Endothelial cell of umbilical vein (primary cell): ENCODE measurements at regions not wholly inside any gene's neighbourhood (a gene's known extent, or its start where the extent isn't known, plus 50 kb on each side); places are given as distances from the start of the nearest gene placed in this dataset.
A peak's percentile ranks its signal among the peaks of the same experiment; 100 is the strongest.

Experiments used
- BruUV-seq: library from RNA; stranded (reverse); fragments of 400-500 nt; replicated peaks from 2 replicates; lab custom pipeline; 2021; lab: Mats Ljungman, UMichigan
- CTCF ChIA-PET: fragments of 300-600, 350-600 bp; sonication (Branson Sonifier 250); formaldehyde crosslinking; loops from one replicate; lab custom pipeline; 2021; ENCODE audit warnings: antibody characterized with exemption, inconsistent platforms; lab: Charles Lee
- POLR2A ChIA-PET: fragments of 300-600, 350-600 bp; sonication (Branson Sonifier 250); formaldehyde crosslinking; loops from one replicate; lab custom pipeline; 2021; ENCODE audit warnings: antibody characterized with exemption, inconsistent platforms; lab: Charles Lee
- DNase-seq: peaks from one replicate; pipeline ENCODE4 v3.0.0-alpha.2; 2011; ENCODE audit warnings: low read depth, low spot score
- FAIRE-seq: peaks from 2 replicates; lab custom pipeline; 2011; peaks lifted over from hg19 to GRCh38; lab: Jason Lieb, UNC
- H2AFZ ChIP-seq: 2 replicates; pipeline ENCODE4 v1.6.0; 2012; ENCODE audit warnings: low read depth, low read length, control low read depth, inconsistent platforms
- H3K27ac ChIP-seq: 2 replicates; pipeline ENCODE4 v1.5.1; 2011; ENCODE audit warnings: low read depth, mild to moderate bottlenecking, control low read depth, low read length, moderate library complexity; ENCODE audit not compliant: insufficient read depth
- H3K27me3 ChIP-seq, 2 experiments: 2 replicates each; pipeline versions ENCODE4 v1.6.0 to v1.6.1; 2011; ENCODE audit warnings: low read length in 2 of 2, mixed read lengths in 1 of 2; ENCODE audit not compliant: control insufficient read depth in 2 of 2, insufficient read depth in 2 of 2
- H3K36me3 ChIP-seq, 2 experiments: 2 replicates in 1 of 2; 3 replicates in 1 of 2; pipeline ENCODE4 v1.5.1; 2011; ENCODE audit warnings: low read length in 2 of 2, mild to moderate bottlenecking in 1 of 2, moderate library complexity in 1 of 2; ENCODE audit not compliant: control insufficient read depth in 2 of 2, insufficient read depth in 2 of 2; ENCODE audit errors: extremely low read depth in 1 of 2
- H3K4me1 ChIP-seq: 3 replicates; pipeline ENCODE4 v1.5.1; 2011; ENCODE audit warnings: mild to moderate bottlenecking, low read length; ENCODE audit not compliant: control insufficient read depth, insufficient read depth; ENCODE audit errors: extremely low read depth
- H3K4me2 ChIP-seq: 2 replicates; pipeline ENCODE4 v1.6.1; 2011; ENCODE audit warnings: low read length, control low read depth, mixed read lengths; ENCODE audit not compliant: insufficient read depth
- H3K4me3 ChIP-seq, 3 experiments: fragments of 200-600 bp in 1 of 3; sonication (generic), shearing (Covaris generic) in 1 of 3; replicated peaks in 1 of 3; 2 replicates each; pipeline ENCODE4 v1.5.1; 2011 to 2016; ENCODE audit warnings: control low read depth in 3 of 3, low read length in 3 of 3, mild to moderate bottlenecking in 2 of 3, inconsistent platforms in 1 of 3, low read depth in 1 of 3, moderate library complexity in 1 of 3; ENCODE audit not compliant: insufficient read depth in 1 of 3
- H3K79me2 ChIP-seq: 2 replicates; pipeline ENCODE4 v1.6.0; 2012; ENCODE audit warnings: low read length, inconsistent platforms; ENCODE audit not compliant: control insufficient read depth, insufficient read depth
- H3K9ac ChIP-seq: replicated peaks from 2 replicates; pipeline ENCODE3; 2011; ENCODE audit warnings: low read length, control low read depth; ENCODE audit not compliant: insufficient read depth; ENCODE audit errors: extremely low read depth
- H3K9me1 ChIP-seq: replicated peaks from 3 replicates; pipeline ENCODE4 v1.6.0; 2011; ENCODE audit warnings: mild to moderate bottlenecking, low read length; ENCODE audit not compliant: control insufficient read depth, insufficient read depth; ENCODE audit errors: extremely low read depth
- H3K9me3 ChIP-seq: replicated peaks from 2 replicates; pipeline ENCODE4 v1.5.1; 2012; ENCODE audit warnings: low read length, inconsistent platforms; ENCODE audit not compliant: control insufficient read depth, insufficient read depth
- H4K20me1 ChIP-seq: replicated peaks from 2 replicates; pipeline ENCODE3; 2011; ENCODE audit warnings: mild to moderate bottlenecking, low read length; ENCODE audit not compliant: control insufficient read depth, insufficient read depth; ENCODE audit errors: extremely low read depth
- EZH2 ChIP-seq: IDR thresholded peaks from 2 replicates; pipeline ENCODE4 v1.6.1; 2012; ENCODE audit warnings: borderline replicate concordance, low read depth, mild to moderate bottlenecking, moderate library complexity, low read length, inconsistent platforms; ENCODE audit not compliant: severe bottlenecking
- FOS ChIP-seq: IDR thresholded peaks from 2 replicates; pipeline ENCODE4 v1.6.1; 2011; ENCODE audit warnings: mild to moderate bottlenecking, low read length, moderate library complexity, borderline replicate concordance; ENCODE audit not compliant: insufficient read depth
- JUN ChIP-seq: IDR thresholded peaks from 2 replicates; pipeline ENCODE4 v1.6.1; 2011; ENCODE audit warnings: borderline replicate concordance, low read depth; ENCODE audit not compliant: insufficient read length, insufficient read depth
- MYC ChIP-seq: IDR thresholded peaks from one replicate; pipeline ENCODE4 v1.6.1; 2011; ENCODE audit warnings: mild to moderate bottlenecking, low read depth, low read length
- POLR2A ChIP-seq: IDR thresholded peaks from 2 replicates; pipeline ENCODE4 v1.6.1; 2012; ENCODE audit warnings: low read depth, mild to moderate bottlenecking, control low read depth, low read length
- dilution Hi-C: fragments of 300-500 bp; cut with MboI; formaldehyde crosslinking; loops from one replicate; pipeline ENCODE4 v1.15.0; 2019; ENCODE audit warnings: low sequenced_read_pairs; ENCODE audit not compliant: extremely low pct_ligation_motif_present
- intact Hi-C: fragments of 100-400 bp; cut with micrococcal nuclease; formaldehyde crosslinking; loops from one replicate; pipeline ENCODE4 v1.10.0; 2022
- TF ChIP-seq, protein P1 (sequence below), 2 donors: IDR thresholded peaks; 1 replicate in 1 of 2; 2 replicates in 1 of 2; pipeline ENCODE4 v1.5.1; 2011; ENCODE audit warnings: low read length in 2 of 2, mild to moderate bottlenecking in 2 of 2, moderate library complexity in 2 of 2, control low read depth in 1 of 2, inconsistent platforms in 1 of 2, low read depth in 1 of 2; ENCODE audit not compliant: insufficient read depth in 1 of 2; ENCODE audit errors: extremely low read depth in 1 of 2
- TF ChIP-seq, protein P2 (sequence below): IDR thresholded peaks from 2 replicates; pipeline ENCODE4 v1.6.1; 2011; ENCODE audit not compliant: insufficient read depth, insufficient read length

DNA sequence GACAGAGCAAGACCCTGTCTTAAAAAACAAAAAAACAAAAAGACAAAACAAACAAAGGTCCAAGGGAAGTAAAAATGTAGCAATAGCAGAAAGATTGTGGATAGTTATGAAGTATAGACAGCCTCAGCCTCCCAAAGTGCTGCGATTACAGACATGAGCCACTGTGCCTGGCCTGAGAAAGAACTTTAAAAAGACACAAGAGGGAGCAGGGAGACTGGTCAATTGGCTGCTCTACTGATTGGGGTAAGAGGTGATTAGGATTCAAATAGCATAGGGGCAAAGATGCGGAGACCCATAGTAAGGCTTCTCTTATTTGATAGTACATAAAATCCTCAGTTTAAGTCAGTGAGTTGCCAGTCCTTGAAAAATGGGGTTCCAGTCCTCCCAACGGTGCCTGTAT is 518.2 kb upstream of the GOT2 start:
- Histone ChIP-seq H3K4me3 (no peak overlapping the region), H3K79me2 (no peaks in the 10 kb centered on the region), H3K4me2 (no peak overlapping the region), H2AFZ (no peak overlapping the region), H3K27ac (no peak overlapping the region), H3K27me3 (no peaks in the 10 kb centered on the region), H3K4me1 (no peaks in the 10 kb centered on the region), H3K9me1 (no peaks in the 10 kb centered on the region), H3K36me3 (no peaks in the 10 kb centered on the region), H3K9ac (no peak overlapping the region), H3K9me3 (no peaks in the 10 kb centered on the region), H4K20me1 (no peaks in the 10 kb centered on the region)
- no peak for DNase-seq
- intact Hi-C loops = no loop called here
- no TSS peak for BruUV-seq
- dilution Hi-C loops = no loop called here
- ChIA-PET POLR2A (no interaction called here), CTCF (interaction anchor here (1.2 kb wide), 1 partner anchor 18 kb away, joined by 3 read pairs; no protein-coding TSS in a partner anchor)
- no peak for FAIRE-seq
- TF ChIP-seq, protein P1, sequence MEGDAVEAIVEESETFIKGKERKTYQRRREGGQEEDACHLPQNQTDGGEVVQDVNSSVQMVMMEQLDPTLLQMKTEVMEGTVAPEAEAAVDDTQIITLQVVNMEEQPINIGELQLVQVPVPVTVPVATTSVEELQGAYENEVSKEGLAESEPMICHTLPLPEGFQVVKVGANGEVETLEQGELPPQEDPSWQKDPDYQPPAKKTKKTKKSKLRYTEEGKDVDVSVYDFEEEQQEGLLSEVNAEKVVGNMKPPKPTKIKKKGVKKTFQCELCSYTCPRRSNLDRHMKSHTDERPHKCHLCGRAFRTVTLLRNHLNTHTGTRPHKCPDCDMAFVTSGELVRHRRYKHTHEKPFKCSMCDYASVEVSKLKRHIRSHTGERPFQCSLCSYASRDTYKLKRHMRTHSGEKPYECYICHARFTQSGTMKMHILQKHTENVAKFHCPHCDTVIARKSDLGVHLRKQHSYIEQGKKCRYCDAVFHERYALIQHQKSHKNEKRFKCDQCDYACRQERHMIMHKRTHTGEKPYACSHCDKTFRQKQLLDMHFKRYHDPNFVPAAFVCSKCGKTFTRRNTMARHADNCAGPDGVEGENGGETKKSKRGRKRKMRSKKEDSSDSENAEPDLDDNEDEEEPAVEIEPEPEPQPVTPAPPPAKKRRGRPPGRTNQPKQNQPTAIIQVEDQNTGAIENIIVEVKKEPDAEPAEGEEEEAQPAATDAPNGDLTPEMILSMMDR (IDR thresholded peaks at IDR 0.05; ENCODE audit: extremely low read depth in 1 of 2, insufficient read depth in 1 of 2, low read depth in 1 of 2, low read length in 2 of 2) = no peak
- TF ChIP-seq FOS = no peak

DNA sequence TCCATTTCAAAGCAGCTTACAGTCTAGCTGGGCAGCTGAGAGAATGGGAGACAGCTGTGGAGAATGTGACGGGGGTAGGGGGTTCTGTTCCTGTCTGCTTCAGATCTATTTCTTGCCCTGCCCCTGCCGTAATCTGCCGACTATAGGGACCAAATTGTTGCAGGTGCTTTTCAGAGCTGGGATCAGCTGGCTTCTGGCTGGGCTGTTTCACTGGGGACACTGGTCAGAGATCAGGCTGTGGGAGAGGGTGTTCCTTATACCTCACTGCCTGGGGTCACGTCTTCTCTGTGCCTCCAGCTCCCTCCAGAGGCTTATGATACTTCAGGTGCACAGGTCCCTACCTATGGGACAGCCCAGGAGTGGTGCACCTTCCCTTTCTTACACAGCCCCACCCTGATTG is 514.9 kb upstream of the GOT2 start:
- intact Hi-C loops (loop anchor here (2.0 kb wide), 1 partner anchor 56 kb away; no protein-coding TSS in a partner anchor), dilution Hi-C loops (no loop called here)
- Histone ChIP-seq H3K27ac (no peak overlapping the region), H2AFZ (no peak overlapping the region), H3K9ac (no peak overlapping the region), H3K36me3 (no peaks in the 10 kb centered on the region), H3K27me3 (no peaks in the 10 kb centered on the region), H3K4me2 (no peak overlapping the region), H4K20me1 (no peaks in the 10 kb centered on the region), H3K4me3 (no peak overlapping the region), H3K4me1 (no peaks in the 10 kb centered on the region), H3K9me1 (no peaks in the 10 kb centered on the region), H3K79me2 (no peaks in the 10 kb centered on the region), H3K9me3 (no peaks in the 10 kb centered on the region)
- ChIA-PET POLR2A (no interaction called here), CTCF (interaction anchor here (0.8 to 1.5 kb wide), 5 partner anchors 8 to 435 kb away, joined by 3 to 10 read pairs (median 6); no protein-coding TSS in a partner anchor)
- no TSS peak for BruUV-seq
- no peak for FAIRE-seq
- peak; percentile 9 for DNase-seq
- TF ChIP-seq, protein P2, sequence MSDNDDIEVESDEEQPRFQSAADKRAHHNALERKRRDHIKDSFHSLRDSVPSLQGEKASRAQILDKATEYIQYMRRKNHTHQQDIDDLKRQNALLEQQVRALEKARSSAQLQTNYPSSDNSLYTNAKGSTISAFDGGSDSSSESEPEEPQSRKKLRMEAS = no peak
- no peak for TF ChIP-seq JUN
- no peak for TF ChIP-seq POLR2A
- TF ChIP-seq FOS = no peak
- TF ChIP-seq, protein P1 (IDR thresholded peaks at IDR 0.05; ENCODE audit: extremely low read depth in 1 of 2, insufficient read depth in 1 of 2, low read depth in 1 of 2, low read length in 2 of 2) = no peak
- TF ChIP-seq MYC = no peak
- TF ChIP-seq EZH2 = no peak
